Keratinocyte (primary cell): ENCODE measurements at regions not wholly inside any gene's neighbourhood (a gene's known extent, or its start where the extent isn't known, plus 50 kb on each side); places are given as distances from the start of the nearest gene placed in this dataset.
A peak's percentile ranks its signal among the peaks of the same experiment; 100 is the strongest.

Experiments
- DNase-seq: peaks from one replicate; pipeline ENCODE4 v3.0.0-alpha.2; 2011; ENCODE audit warnings: low read depth, missing footprints, low spot score
- FAIRE-seq: peaks from 2 replicates; lab custom pipeline; 2011; peaks lifted over from hg19 to GRCh38; lab: Jason Lieb, UNC
- H2AFZ ChIP-seq: 2 replicates; pipeline ENCODE4 v1.6.0; 2012; ENCODE audit warnings: low read length, control low read depth, inconsistent platforms; ENCODE audit not compliant: control insufficient read depth
- H3K27ac ChIP-seq: 2 replicates; pipeline ENCODE4 v1.5.1; 2011; ENCODE audit warnings: low read length; ENCODE audit not compliant: control insufficient read depth, insufficient read depth
- H3K27me3 ChIP-seq: 3 replicates; pipeline ENCODE4 v1.6.0; 2011; ENCODE audit warnings: low read length; ENCODE audit not compliant: control insufficient read depth, insufficient read depth; ENCODE audit errors: extremely low read depth
- H3K36me3 ChIP-seq, 2 experiments: 2 replicates in 1 of 2; 3 replicates in 1 of 2; pipeline ENCODE4 v1.5.1; 2011; ENCODE audit warnings: low read length in 2 of 2, mild to moderate bottlenecking in 1 of 2; ENCODE audit not compliant: control insufficient read depth in 2 of 2, insufficient read depth in 2 of 2; ENCODE audit errors: extremely low read depth in 1 of 2
- H3K4me1 ChIP-seq: 3 replicates; pipeline ENCODE4 v1.5.1; 2011; ENCODE audit warnings: low read length; ENCODE audit not compliant: control insufficient read depth, insufficient read depth; ENCODE audit errors: extremely low read depth
- H3K4me2 ChIP-seq: 3 replicates; pipeline ENCODE4 v1.6.0; 2011; ENCODE audit warnings: low read depth, low read length; ENCODE audit not compliant: control insufficient read depth, insufficient read depth; ENCODE audit errors: extremely low read depth
- H3K4me3 ChIP-seq, 3 experiments: fragments of 200-600 bp in 1 of 3; sonication (generic) in 1 of 3; 2 replicates in 2 of 3; 3 replicates in 1 of 3; pipeline ENCODE4 v1.5.1; 2011 to 2016; ENCODE audit warnings: low read length in 3 of 3, mild to moderate bottlenecking in 3 of 3, control low read depth in 2 of 3, inconsistent platforms in 1 of 3, low read depth in 1 of 3, mixed read lengths in 1 of 3, mixed run types in 1 of 3, moderate library complexity in 1 of 3; ENCODE audit not compliant: control insufficient read depth in 2 of 3, insufficient read depth in 2 of 3; ENCODE audit errors: extremely low read depth in 1 of 3
- H3K79me2 ChIP-seq: 2 replicates; pipeline ENCODE4 v1.6.0; 2012; ENCODE audit warnings: low read length; ENCODE audit not compliant: control insufficient read depth, insufficient read depth
- H3K9ac ChIP-seq: 3 replicates; pipeline ENCODE4 v1.6.0; 2011; ENCODE audit warnings: low read length; ENCODE audit not compliant: control insufficient read depth, insufficient read depth; ENCODE audit errors: extremely low read depth
- H3K9me1 ChIP-seq: 3 replicates; pipeline ENCODE4 v1.6.0; 2011; ENCODE audit warnings: low read length; ENCODE audit not compliant: control insufficient read depth, insufficient read depth; ENCODE audit errors: extremely low read depth
- H3K9me3 ChIP-seq: 2 replicates; pipeline ENCODE4 v1.5.1; 2012; ENCODE audit warnings: low read depth, low read length; ENCODE audit not compliant: control insufficient read depth
- H4K20me1 ChIP-seq: 3 replicates; pipeline ENCODE4 v1.6.0; 2011; ENCODE audit warnings: low read length; ENCODE audit not compliant: control insufficient read depth, insufficient read depth; ENCODE audit errors: extremely low read depth
- EZH2 ChIP-seq: IDR thresholded peaks from one replicate; pipeline ENCODE4 v1.6.1; 2012; ENCODE audit warnings: inconsistent platforms, mild to moderate bottlenecking, low read length, moderate library complexity
- dilution Hi-C: fragments of 300-500 bp; cut with MboI; formaldehyde crosslinking; loops from one replicate; pipeline ENCODE4 v1.7.0; 2020; ENCODE audit warnings: low sequenced_read_pairs; ENCODE audit not compliant: extremely low pct_ligation_motif_present
- TF ChIP-seq, protein P1 (sequence below), 3 experiments: IDR thresholded peaks in 1 of 3; conservative IDR thresholded peaks in 1 of 3; optimal IDR thresholded peaks in 1 of 3; 2 replicates in 2 of 3; 3 replicates in 1 of 3; pipeline versions ENCODE3 to v1.5.1; 2011; ENCODE audit warnings: low read length in 3 of 3, mild to moderate bottlenecking in 3 of 3, moderate library complexity in 2 of 3, control low read depth in 1 of 3, inconsistent platforms in 1 of 3; ENCODE audit not compliant: insufficient read depth in 2 of 3; ENCODE audit errors: extremely low read depth in 1 of 3

DNA sequence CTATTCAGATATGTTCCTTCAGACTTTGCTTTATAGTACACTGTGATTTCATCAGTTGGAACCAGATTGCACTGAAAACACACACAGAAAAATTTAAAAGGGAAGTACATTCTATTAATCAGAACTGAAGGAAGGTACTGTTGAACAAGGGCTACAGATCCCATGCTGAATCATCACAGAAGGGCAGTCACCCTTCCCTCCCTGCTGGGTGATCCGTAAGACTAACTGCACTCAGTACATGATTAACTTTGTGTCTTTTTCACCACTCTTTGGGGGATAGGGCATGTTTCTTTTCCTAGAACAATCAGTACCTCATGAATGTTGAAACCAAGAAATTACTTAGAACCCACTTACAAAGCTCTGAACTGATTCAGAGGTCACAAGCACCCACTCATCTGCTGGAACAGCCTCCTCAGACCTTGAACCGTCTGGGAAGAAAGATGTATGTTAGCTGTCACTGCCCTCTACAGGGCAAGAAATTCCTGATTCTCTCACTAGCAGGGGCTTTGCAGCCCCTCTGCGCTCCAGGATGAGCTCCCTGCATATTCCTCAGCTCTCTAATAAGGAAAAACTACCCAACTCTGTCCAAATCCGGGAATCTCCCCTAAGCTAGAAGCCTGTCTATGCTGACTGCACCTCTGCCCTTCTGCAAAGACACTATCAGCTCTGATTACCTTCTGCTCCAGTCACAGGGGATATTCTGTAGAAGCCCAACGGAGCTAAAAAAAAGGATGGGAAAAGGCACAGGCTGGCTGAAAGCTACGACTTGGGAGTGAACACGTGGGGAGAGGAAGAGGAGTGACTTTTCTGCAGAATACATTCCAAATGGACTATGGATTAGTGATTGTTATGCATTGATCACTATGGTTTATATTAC, 51.0 kb downstream of the IARS1 start:
- H4K20me1 ChIP-seq = peaks cover 3% of the 10 kb centered on the region
- no peaks in the 10 kb centered on the region for H3K27me3 ChIP-seq
- no peak overlapping the region for H3K9ac ChIP-seq
- no peak overlapping the region for H3K4me3 ChIP-seq
- H3K9me1 ChIP-seq = no peaks in the 10 kb centered on the region
- peaks cover 3% of the 10 kb centered on the region for H3K4me1 ChIP-seq
- no peak overlapping the region for H3K27ac ChIP-seq
- H2AFZ ChIP-seq = no peak overlapping the region
- H3K4me2 ChIP-seq = no peak overlapping the region
- no peaks in the 10 kb centered on the region for H3K9me3 ChIP-seq
- H3K36me3 ChIP-seq = peaks cover 42 to 90% of the 10 kb centered on the region in 2 experiments
- FAIRE-seq (no peak), DNase-seq (no peak)
- H3K79me2 ChIP-seq = no peaks in the 10 kb centered on the region
- TF ChIP-seq, protein P1, sequence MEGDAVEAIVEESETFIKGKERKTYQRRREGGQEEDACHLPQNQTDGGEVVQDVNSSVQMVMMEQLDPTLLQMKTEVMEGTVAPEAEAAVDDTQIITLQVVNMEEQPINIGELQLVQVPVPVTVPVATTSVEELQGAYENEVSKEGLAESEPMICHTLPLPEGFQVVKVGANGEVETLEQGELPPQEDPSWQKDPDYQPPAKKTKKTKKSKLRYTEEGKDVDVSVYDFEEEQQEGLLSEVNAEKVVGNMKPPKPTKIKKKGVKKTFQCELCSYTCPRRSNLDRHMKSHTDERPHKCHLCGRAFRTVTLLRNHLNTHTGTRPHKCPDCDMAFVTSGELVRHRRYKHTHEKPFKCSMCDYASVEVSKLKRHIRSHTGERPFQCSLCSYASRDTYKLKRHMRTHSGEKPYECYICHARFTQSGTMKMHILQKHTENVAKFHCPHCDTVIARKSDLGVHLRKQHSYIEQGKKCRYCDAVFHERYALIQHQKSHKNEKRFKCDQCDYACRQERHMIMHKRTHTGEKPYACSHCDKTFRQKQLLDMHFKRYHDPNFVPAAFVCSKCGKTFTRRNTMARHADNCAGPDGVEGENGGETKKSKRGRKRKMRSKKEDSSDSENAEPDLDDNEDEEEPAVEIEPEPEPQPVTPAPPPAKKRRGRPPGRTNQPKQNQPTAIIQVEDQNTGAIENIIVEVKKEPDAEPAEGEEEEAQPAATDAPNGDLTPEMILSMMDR (optimal IDR thresholded peaks at IDR 0.05 in 1 of 3, IDR thresholded peaks at IDR 0.05 in 1 of 3, conservative IDR thresholded peaks at IDR 0.05 in 1 of 3; ENCODE audit: extremely low read depth in 1 of 3, insufficient read depth in 2 of 3, low read length in 3 of 3) = peak; percentile 12 to 24 (median 18)
- TF ChIP-seq EZH2 = no peak
- dilution Hi-C loops = no loop called here

DNA sequence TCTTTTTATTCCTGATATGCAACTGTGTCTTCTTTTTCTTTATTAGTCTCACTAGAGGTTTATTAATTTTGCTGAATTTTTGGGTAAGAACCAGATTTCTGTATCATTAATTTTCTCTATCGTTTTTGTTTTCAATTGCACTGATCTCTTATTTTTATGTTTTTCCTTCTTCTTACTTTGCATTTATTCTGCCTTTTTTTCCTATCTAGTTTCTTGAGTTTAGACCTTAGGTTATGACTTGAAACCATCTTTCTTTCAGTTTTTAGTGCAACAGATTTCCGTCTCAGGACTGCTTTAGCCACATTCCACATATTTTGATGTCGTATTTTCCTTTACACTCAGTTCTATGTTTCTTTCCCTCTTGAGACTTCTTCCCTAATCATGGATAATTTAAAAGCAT, 56.6 kb downstream of the IARS1 start:
- Histone ChIP-seq H3K4me1 (no peaks in the 10 kb centered on the region), H3K4me2 (no peak overlapping the region), H3K9ac (no peak overlapping the region), H3K9me1 (no peaks in the 10 kb centered on the region), H3K27ac (no peak overlapping the region), H3K79me2 (no peaks in the 10 kb centered on the region), H3K9me3 (no peaks in the 10 kb centered on the region), H4K20me1 (no peaks in the 10 kb centered on the region), H3K4me3 (no peak overlapping the region), H3K36me3 (peaks cover 16 to 47% of the 10 kb centered on the region in 2 experiments), H3K27me3 (no peaks in the 10 kb centered on the region), H2AFZ (no peak overlapping the region)
- TF ChIP-seq, protein P1 (optimal IDR thresholded peaks at IDR 0.05 in 1 of 3, IDR thresholded peaks at IDR 0.05 in 1 of 3, conservative IDR thresholded peaks at IDR 0.05 in 1 of 3; ENCODE audit: extremely low read depth in 1 of 3, insufficient read depth in 2 of 3, low read length in 3 of 3) = no peak
- TF ChIP-seq EZH2 = no peak
- DNase-seq (no peak), FAIRE-seq (no peak)
- dilution Hi-C loops = no loop called here
